WTC11 (cell line): ENCODE measurements at regions not wholly inside any gene's neighbourhood (a gene's known extent, or its start where the extent isn't known, plus 50 kb on each side); places are given as distances from the start of the nearest gene placed in this dataset.

Experiments
- CTCF ChIP-seq: fragments of 200-600 bp; IDR thresholded peaks from 2 replicates; pipeline ENCODE4 v1.8.0; 2022; ENCODE audit warnings: antibody characterized with exemption
- FOXP4 ChIP-seq: sonication (generic); formaldehyde crosslinking; IDR thresholded peaks from 2 replicates; pipeline ENCODE4 v1.8.0; 2022; ENCODE audit warnings: mild to moderate bottlenecking, missing genetic modification reagents
- MAX ChIP-seq: sonication (generic); formaldehyde crosslinking; IDR thresholded peaks from 2 replicates; pipeline ENCODE4 v1.8.0; 2022; ENCODE audit warnings: mild to moderate bottlenecking, missing genetic modification reagents

GRCh38 chr4:104206784-104207183 lies 287.9 kb downstream of the CXXC4 start:
- TF ChIP-seq FOXP4, result no peak
- no peak for TF ChIP-seq CTCF
- TF ChIP-seq MAX, result no peak
